Fibroblast of gingiva (primary cell): ENCODE measurements at regions not wholly inside any gene's neighbourhood (a gene's known extent, or its start where the extent isn't known, plus 50 kb on each side); places are given as distances from the start of the nearest gene placed in this dataset.

ENCODE experiments used
- DNase-seq: peaks from one replicate; pipeline ENCODE4 v3.0.0-alpha.2; 2011; ENCODE audit warnings: low read depth

GRCh38 chr22:46090631-46091201, 59.6 kb upstream of the PPARA start:
- peak; percentile 72 for DNase-seq

GRCh38 chr22:46091277-46091977, 58.9 kb upstream of the PPARA start:
- DNase-seq: no peak

GRCh38 chr22:46092011-46092410, 58.3 kb upstream of the PPARA start:
- DNase-seq: no peak

GRCh38 chr22:46092670-46093410, 57.5 kb upstream of the PPARA start:
- DNase-seq: no peak

- no peak for DNase-seq
Observed at GRCh38 chr22:46093796-46094195, 56.5 kb upstream of the PPARA start.

- DNase-seq: no peak
Observed at GRCh38 chr22:46094676-46095075, 55.6 kb upstream of the PPARA start.

- no peak for DNase-seq
Observed at GRCh38 chr22:46096051-46096450, 54.3 kb upstream of the PPARA start.

- no peak for DNase-seq
Observed at GRCh38 chr22:46096706-46097230, 53.6 kb upstream of the PPARA start.

- no peak for DNase-seq
Observed at GRCh38 chr22:46097268-46097900, 52.9 kb upstream of the PPARA start.

- DNase-seq: no peak
Observed at GRCh38 chr22:46098525-46099475, 51.5 kb upstream of the PPARA start.

- no peak for DNase-seq
Observed at GRCh38 chr22:46099740-46100139, 50.6 kb upstream of the PPARA start.

GRCh38 chr22:46100401-46101105, 49.8 kb upstream of the PPARA start:
- DNase-seq: no peak
